HG02588 (cell line): ENCODE measurements at regions not wholly inside any gene's neighbourhood (a gene's known extent, or its start where the extent isn't known, plus 50 kb on each side); places are given as distances from the start of the nearest gene placed in this dataset.
"Not testable (repeated sequence)": the region's sequence is repeated elsewhere in the genome, so short reads cannot be mapped to it uniquely, and the experiment has no call there.

Experiments used
- ATAC-seq: cut with Tn5 transposase; IDR thresholded peaks from one replicate; pipeline ENCODE4 v1.9.1; 2021; ENCODE audit warnings: mild to moderate bottlenecking, moderate library complexity; ENCODE audit not compliant: unreplicated experiment

- no peak for ATAC-seq
Observed at GRCh38 chr14:97129639-97130038, 332.5 kb downstream of the VRK1 start.

GRCh38 chr14:97135847-97136246 is 338.7 kb downstream of the VRK1 start:
- not testable (repeated sequence) for ATAC-seq

DNA sequence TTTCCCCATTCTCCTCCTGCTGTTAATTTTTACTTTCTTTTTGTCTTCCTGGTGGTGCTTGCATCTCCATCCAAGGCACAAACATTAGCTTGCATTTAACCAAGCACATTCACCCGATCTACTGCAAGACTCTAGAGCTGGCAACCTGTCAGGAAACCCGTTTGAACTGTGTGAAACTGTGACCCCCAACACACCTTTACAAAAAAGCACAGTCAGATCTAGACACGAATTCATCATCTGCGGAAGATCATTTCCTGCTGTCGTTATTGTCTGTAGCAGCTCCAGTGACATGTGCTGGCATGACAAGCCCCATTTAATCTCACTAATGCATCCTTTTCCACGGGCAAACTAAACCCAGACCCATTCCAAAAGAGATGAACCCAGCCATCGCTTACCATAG is 340.5 kb downstream of the VRK1 start:
- no peak for ATAC-seq

DNA sequence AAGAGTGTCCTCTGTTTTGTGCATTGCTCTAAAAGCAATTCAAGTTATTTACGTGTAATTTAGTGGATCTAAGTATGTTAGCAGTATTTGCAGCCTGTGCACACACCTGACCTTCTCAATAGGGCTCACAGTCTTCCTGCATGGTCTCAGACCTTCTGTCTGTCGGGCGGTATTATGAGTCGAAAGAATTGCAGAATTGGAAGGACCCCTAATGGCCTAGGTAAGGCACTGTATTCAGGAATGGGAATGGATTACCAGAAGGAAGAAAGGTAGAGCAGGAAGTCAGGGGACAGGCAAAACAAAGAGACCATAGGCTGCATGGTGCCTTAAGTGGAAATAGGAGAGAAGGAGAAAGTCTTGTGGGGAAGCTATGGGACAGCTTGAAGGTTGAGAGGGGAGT is 341.6 kb downstream of the VRK1 start:
- no peak for ATAC-seq

- no peak for ATAC-seq
Observed at GRCh38 chr14:97143011-97143410, 345.8 kb downstream of the VRK1 start.

DNA sequence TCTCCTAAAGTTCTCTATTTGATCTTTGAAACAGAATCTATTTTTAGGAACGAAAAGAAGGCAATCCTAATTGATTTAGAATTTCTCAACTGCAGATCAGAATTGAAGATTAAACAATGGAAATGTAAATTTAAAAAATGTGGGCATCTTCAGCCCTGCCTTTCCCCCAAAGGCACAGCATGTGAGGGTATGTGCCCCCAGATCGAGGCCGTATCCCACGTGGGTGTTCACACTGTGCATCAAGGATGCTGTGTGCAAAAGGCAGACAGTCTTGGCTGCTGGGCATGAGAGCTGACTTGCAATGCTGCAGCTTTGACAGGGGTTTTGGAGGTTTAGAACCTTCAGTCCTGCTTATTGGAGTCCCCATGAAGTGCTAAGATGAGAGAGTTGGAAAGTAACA is 346.3 kb downstream of the VRK1 start:
- ATAC-seq, result no peak

DNA sequence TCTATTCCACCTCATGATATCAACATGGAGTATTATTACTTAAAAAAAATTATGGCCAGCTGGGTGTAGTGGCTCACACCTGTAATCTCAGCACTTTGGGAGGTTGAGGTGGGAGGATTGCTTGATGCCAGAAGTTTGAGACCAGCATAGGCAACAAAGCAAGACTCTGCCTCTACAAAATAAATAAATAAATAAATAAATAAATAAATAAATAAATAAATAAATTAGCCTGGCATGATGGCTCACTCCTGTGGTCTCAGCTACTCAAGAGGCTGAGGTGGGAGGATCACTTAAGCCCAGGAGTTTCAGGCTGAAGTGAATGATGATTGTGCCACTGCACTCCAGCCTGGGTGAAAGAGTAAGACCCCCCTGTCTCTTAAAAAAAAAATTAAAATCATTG is 350.8 kb downstream of the VRK1 start:
- ATAC-seq, result not testable (repeated sequence)

GRCh38 chr14:97149775-97150174 is 352.6 kb downstream of the VRK1 start:
- no peak for ATAC-seq

GRCh38 chr14:97153527-97153926 is 356.3 kb downstream of the VRK1 start:
- no peak for ATAC-seq

DNA sequence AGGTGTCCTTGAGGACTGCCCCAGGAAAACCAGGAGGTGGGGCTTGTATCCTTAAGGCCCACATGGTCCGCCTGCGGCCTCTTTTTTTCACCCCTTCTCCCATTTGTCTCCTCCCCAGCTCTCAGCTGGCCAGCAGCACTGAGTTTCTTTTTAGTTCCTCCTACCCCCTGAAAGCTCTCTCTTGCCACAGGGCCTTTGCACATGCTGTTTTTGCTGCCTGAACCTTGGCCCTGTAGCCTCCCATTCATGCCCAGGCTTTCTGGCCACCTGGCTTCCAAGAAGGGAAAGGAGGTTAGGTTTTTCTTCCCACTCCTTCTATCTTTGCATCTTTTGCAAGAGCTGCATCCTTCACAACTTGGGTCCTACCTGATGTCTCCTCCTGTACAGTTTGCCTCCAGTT is 358.1 kb downstream of the VRK1 start:
- ATAC-seq, result no peak

- ATAC-seq, result no peak
Observed at GRCh38 chr14:97155814-97156213, 358.6 kb downstream of the VRK1 start.

DNA sequence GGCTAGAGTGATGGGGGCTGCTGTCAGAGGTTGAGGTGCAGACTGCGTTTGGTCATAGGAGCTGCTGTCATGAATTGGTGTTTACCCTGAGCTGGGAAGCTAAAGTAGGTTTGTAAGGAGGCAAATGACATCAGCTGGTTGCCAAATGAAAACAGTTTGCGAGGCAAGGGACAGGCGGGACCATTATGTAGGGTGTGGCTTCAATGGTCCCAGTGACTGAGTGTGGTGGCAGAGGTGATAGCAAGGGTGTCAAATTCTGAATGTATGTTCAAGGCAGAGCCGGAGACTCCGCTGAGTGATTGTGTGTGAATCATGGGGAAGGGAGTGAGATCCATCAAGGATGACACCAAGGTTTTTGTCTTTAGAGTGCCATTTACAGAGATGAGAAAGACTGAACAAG is 359.5 kb downstream of the VRK1 start:
- no peak for ATAC-seq

DNA sequence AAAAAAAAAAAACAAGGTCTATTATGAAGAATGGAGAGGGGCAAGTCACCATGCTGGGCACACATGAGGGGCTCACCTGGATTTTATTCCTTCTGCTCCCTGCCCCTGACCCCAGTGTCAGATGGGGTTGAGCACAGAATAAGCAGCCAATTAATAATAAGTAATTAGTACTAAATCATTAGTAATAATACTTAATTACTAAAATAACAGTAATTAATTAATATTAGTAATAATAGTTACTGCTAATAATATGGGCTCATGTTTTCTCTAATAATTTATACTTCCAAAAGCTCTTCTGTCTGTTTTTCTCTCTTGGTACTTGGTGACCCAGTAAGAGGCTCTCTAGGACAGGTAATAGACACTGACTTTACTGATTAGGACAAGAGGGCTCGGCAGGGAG is 360.9 kb downstream of the VRK1 start:
- ATAC-seq, result no peak

DNA sequence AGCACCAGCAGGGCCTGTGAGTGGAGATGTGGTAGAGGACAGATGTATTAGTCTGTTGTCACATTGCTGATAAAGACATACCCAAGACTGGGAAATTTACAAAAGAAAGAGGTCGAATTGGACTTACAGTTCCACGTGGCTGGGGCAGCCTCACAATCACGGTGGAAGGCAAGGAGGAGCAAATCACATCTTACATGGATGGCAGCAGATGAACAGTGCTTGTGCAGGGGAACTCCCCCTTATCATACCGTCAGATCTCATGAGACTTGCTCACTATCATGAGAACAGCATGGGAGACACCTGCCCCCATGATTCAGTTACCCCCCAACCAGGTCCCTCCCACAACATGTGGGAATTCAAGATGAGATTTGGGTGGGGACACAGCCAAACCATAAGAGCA is 361.9 kb downstream of the VRK1 start:
- ATAC-seq, result no peak

DNA sequence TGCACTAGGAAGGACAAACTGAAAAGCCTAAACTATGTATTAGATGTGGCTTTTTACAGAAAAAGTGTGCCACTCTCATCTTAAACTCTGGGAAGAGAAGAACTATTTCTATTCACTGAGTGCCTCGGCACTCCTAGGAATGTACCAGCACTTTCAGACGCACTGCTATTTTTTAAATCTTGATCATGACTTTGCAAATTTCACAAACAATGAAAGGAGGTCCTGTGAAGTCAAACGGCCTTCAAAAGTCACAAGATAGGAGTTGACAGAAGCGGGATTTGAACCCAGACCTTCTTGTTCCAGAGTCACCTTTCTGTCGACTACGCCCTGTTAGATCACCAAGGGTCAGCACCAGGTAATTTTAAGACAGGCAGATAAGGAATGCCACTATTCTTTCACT is 365.4 kb downstream of the VRK1 start:
- ATAC-seq, result no peak

- no peak for ATAC-seq
Observed at GRCh38 chr14:97164021-97164420, 366.8 kb downstream of the VRK1 start.

DNA sequence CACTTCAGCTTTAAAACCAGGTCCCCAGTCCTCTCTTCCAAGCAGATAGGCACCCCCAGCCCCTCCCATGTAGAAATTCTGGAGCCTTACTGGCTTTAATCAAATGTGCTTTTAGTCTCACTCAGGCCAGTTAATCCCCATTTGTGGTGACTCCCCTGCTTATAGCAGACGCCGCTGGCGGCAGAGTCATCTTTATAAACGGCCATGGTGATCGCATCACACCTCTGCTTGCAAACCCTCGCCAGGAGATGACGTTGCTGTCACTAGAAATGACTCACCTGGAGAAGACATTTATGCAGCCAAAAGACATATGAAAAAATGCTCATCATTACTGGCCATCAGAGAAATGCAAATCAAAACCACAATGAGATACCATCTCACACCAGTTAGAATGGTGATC is 369.3 kb downstream of the VRK1 start:
- ATAC-seq, result no peak

DNA sequence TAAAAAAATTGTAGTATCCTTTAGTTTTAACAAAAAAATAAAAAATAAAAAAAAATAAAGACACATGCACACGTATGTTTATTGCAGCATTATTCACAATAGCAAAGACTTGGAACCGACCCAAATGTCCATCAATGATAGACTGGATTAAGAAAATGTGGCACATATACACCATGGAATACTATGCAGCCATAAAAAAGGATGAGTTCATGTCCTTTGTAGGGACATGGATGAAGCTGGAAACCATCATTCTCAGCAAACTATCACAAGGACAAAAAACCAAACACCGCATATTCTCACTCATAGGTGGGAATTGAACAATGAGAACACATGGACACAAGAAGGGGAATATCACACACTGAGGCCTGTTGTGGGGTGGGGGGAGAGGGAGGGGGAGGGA is 370.4 kb downstream of the VRK1 start:
- not testable (repeated sequence) for ATAC-seq

DNA sequence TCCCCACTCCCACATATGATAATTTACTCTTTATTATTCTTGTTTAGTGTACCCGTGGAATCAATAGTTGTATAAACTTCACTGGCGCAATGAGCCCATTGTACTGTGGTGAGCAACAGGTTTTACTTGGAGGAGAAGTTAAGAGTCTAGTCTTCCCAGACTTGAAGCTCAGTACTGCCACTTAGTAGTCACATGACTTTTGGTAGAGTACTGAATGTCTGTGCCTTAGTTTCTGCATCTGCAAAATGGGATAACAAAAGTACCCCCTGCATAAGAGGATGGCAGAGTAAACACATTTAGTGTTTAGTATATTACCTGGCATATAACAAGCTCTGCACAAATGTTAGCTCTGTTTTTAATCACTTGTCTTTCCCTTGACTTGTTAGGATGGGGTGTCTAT is 375.5 kb downstream of the VRK1 start:
- no peak for ATAC-seq

DNA sequence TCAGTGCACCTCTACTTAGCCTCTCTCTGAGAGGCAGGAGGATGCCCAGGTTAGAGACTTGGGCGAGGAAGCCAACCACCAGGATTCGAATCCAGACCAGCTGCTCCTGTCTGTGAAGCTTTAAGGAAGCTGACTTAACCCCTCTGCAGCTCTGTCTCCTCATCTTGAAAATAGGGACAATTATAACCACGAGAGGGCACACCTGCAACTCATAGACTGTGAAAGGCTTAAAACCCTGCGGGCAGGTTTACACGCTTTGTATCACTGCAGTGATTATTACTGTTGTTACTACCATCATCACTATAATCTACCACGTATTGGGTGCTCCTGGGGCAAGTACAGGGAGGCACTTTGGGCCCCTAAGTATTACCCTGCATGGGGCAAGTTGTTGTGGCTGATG is 379.8 kb downstream of the VRK1 start:
- ATAC-seq, result no peak

GRCh38 chr14:97177635-97178034 is 380.5 kb downstream of the VRK1 start:
- no peak for ATAC-seq

DNA sequence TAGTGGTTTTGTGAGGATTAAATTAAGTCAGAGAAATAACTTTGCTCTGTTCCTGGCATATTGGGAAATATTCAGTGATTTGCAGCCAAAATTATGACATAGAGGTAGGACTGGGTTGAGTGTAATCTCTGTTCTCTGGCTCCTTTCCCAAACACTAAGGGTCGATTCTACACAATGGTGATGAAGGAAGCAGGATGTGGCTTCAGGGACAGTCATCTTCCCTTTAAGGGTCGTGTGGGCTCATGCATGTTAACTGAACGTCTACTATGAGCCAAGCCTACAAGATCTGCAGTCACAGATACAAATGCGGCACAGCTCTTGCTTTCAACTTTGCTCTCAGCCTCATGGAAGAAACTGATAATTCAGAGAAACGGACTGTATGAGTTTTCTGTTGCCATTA is 381.6 kb downstream of the VRK1 start:
- no peak for ATAC-seq

DNA sequence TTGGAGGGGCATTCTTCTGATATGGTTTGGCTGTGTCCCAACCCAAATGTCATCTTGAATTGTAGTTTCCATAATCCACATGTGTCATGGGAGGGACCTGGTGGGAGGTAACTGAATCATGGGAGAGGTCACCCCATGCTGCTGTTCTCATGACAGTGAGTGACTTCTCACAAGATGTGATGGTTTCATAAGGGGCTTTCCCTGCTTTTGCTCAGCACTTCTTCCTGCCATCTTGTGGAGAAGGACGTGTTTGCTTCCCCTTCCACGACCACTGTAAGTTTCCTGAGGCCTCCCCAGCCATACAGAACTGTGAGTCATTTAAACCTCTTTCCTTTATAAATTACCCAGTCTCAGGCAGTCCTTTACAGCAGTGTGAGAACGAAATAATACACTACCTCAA is 382.4 kb downstream of the VRK1 start:
- no peak for ATAC-seq
